Neural cell (in vitro differentiated cells): ENCODE measurements at regions not wholly inside any gene's neighbourhood (a gene's known extent, or its start where the extent isn't known, plus 50 kb on each side); places are given as distances from the start of the nearest gene placed in this dataset.

Source experiments
- CTCF ChIP-seq: fragments of 450-650 bp; IDR thresholded peaks from 2 replicates; pipeline ENCODE4 v1.5.1; 2014; ENCODE audit warnings: antibody characterized with exemption, mild to moderate bottlenecking, moderate library complexity; ENCODE audit not compliant: poor library complexity, severe bottlenecking
- EZH2 ChIP-seq: fragments of 200-600, 300-800 bp; shearing (Covaris generic), sonication (generic); IDR thresholded peaks from 2 replicates; pipeline ENCODE4 v1.6.1; 2014; ENCODE audit warnings: antibody characterized with exemption, low read length, borderline replicate concordance, mild to moderate bottlenecking; ENCODE audit not compliant: insufficient read depth, poor library complexity, severe bottlenecking
- POLR2AphosphoS5 ChIP-seq: IDR thresholded peaks from 2 replicates; pipeline ENCODE4 v1.6.1; 2012
- RAD21 ChIP-seq: fragments of 450-650 bp; conservative IDR thresholded peaks from 2 replicates; pipeline ENCODE4 v1.6.1; 2014; ENCODE audit warnings: antibody characterized with exemption, mild to moderate bottlenecking, moderate library complexity
- TAF1 ChIP-seq: IDR thresholded peaks from 2 replicates; pipeline ENCODE4 v1.6.1; 2012; ENCODE audit warnings: low read depth

GRCh38 chr9:74236857-74237256, 260.3 kb upstream of the RORB start:
- TF ChIP-seq CTCF (no peak), RAD21 (no peak), POLR2AphosphoS5 (no peak), TAF1 (no peak), EZH2 (no peak)
